Stimulated activated CD4-positive, alpha-beta T cell treated with anti-CD3 and anti-CD28 coated beads, Interleukin-4, amount 100 ng/mL, for 1 hour (primary cell): ENCODE measurements at regions not wholly inside any gene's neighbourhood (a gene's known extent, or its start where the extent isn't known, plus 50 kb on each side); places are given as distances from the start of the nearest gene placed in this dataset.

Experiments used
- DNase-seq: peaks from one replicate; pipeline ENCODE4 v3.0.0-alpha.2; 2020

- no peak for DNase-seq
These were observed 865.3 kb upstream of the GJE1 start for GRCh38 chr6:141267420-141267819.

DNA sequence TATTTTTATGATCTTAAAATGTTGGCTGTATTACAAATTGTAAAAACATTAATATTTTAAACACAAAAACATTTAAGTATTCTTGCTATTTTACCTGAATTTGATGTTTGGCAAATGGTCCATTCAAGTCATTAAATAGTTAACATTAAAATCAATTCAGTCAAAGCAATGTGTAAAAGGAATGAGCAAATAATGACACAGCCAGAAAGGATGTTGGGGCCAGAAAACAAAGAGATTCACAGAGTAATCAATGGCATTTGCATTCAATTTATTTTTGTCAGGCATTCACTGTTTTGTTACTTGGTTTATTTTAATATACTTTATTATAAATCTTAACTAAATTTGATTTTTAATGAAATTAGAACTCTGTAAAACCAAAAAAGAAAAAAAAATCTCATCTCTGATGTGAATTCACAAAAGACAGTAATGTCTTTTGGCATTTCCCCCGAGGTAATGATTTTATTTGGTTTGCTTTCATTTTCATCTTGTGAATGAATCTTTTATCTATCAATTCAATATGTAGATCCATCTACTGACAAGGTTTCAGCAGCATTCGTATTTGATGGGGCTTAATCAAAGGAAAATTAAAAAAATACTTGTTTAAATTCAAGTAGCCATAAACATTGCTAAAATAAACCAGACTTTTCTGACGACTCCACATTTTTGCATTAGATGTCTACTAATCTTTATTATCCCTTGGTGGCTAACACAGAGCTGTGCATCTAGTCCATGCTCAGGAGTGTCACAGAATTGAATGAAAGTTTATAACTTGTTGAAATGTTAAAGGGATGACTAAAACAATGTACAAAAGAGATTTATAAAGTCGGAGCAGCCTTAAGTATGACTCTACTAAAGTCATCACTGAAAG, 866.7 kb upstream of the GJE1 start:
- DNase-seq = no peak

DNA sequence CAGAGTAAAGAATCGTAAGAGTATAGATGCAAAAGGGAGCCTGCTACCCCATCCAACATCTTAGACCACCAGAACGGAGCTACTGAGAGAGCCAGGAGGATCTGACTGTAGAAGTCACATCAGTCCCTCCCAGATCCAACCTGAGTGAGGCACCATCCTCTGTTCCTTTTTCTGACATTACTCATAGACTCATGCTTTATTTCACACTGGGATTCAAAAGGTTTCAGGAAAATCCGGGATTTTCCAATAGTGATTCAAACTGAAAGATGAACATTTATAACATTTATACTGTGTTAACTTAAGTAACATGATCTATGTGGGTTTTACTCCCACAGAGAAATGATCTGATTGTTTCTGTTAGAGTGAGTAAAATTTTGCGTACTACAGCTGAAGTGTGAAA, 868.6 kb upstream of the GJE1 start:
- DNase-seq = no peak

DNA sequence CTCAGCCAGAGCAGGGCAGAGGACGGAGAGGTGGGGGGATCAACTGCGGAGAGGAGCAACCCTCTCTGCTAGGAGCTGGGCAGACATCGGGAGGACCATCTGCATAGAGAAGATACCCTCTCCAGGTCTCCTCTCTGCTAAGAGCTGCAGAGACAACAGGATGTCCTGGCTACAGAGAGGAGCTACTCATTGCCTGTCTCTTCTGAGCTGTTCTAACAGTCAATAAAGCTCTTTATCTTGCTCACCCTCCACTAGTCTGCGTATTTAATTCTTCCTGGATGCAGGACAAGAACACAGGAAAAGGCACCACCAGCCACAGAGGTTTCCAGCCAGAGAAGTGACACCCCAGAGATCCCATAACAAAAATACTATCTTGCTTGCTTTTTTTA, 871.1 kb upstream of the GJE1 start:
- no peak for DNase-seq

DNA sequence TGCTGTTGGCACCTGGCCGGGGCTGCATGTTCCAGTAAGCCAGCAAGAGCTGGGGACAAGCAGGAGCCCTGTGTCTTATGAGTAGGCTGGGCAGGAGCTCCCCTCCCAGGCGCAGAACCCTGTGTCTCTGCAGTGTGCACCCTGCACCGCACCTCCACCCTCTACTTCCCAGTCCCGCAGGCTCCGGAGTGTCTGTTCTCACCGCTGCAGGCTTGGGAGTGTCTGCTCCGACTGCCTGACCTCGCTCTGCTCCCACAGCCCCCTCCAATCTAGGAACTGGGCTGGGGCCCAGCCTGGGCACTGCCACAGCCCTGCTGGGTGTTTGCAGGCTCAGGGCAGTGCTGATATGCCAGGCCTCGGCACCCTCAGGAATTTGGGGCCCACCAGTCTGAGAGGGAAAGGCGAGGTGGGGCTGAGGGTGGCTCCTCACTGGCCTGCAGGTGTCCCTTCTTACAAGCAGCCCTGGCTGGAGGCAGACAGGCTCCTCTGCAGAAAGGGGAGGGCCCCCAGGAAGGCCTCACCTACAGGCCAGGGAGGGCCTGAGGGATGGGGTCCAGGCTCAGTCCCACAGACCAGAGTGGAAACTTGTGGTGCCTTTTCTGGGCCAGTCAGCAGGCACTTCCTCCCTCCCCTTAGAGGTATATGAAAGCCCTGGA, 871.6 kb upstream of the GJE1 start:
- no peak for DNase-seq

DNA sequence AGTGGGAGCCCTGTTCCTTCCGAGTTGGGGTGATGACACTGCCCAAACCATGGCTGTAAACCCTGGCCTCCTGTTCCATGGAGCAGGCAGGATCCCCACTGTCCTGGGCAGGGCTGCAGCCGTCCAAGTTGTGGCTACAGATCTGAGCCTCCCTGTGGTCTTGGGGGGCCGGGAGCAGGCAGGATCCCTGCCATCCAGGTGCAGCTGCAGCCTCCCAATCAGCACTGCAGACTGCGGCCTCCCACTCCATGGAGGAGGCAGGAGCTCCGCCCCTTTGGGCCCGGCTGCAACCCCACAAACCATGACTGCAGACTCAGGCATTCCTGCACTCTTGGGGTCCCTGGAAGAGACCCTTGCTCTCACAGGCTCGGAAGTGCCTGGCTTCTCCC, 872.1 kb upstream of the GJE1 start:
- DNase-seq = no peak

GRCh38 chr6:141259807-141260206, 872.9 kb upstream of the GJE1 start:
- no peak for DNase-seq

DNA sequence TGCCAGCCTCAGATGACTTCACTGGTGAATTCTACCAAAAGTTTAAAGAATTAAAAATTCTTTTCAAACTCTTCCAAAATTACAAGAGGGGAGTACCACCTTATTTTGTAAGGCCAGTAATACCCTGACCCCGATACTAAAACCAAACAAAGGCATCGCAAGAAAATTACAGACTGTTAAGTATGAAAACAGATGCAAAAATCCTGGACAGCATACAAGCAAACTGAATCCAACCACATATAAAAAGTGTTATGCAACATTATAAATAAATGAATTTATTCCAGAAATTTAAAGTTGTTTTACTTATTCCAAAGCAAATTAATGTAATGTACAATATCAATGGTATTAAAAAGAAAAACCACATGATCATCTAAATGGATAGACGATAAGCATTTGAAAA, 873.6 kb upstream of the GJE1 start:
- DNase-seq = no peak

- no peak for DNase-seq
These were observed 874.2 kb upstream of the GJE1 start for GRCh38 chr6:141258516-141258915.

DNA sequence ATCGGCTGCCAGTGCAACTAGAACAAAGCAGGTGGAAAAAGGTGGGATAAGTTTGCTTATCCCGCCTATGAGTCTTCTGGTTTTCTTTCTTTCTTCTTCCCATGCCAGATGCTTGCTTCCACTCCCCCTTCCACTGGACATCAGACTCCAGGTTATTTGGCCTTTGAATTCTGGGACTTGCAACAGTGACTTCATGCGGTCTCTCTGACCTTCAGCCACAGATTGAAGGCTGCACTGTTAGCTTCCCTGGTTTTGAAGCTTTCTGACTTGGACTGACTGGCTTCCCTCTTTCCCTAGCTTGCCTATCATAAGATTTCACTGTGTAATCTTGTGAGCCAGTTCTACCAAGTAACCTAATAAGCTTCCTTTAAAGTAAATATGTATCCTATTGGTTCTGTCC, 878.4 kb upstream of the GJE1 start:
- no peak for DNase-seq

DNA sequence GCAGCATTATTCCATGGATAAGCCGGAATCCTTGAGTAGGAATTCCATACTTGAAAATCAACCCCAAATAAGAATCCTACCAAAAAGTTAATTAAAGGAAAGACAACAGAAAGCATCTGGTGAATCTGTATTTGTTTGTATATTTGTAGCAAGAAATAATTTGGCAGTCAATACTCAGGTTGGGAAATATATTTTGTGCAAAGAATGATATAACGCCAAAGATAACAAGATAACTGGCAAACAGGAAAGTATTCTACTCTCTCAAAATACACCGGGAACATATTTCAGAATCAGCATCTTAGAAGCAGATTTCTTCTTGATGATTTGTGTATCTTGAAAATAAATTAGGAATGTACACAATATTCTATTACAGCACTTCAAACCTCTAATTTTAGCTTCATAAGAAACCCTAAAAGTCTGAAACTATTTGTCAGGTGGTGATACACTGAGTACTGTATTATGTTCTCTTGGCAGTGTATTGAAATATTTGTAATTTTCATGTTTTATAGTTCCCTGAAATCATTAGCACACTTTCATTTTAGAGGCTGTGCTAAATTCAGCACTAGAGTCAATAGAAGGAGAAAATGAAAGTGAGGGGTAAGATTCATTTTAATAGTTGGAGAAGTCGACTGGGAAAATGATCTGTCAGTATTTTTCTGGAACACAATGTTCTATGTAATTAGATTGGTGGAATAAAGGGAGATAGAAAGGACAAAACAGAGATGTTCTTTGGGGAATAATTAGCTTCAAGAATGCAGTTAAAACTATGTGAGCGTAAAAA, 879.7 kb upstream of the GJE1 start:
- no peak for DNase-seq

DNA sequence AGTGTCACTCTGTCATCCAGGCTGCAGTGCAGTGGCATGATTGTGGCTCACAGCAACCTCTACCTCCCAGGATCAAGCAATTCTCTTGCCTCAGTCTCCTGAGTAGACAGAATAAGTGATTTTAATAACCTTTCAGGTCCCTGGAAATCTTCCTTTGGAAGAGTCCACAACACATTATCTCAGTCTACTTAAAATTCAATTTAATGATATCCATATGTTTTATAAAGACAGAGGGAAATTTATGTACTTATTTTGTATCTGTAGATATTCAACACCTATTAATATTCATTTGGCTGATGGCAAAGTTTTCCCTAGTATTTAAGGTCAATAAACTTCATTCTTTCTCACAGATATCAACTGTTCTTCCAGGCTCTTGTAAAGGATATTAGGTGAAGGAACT, 881.4 kb upstream of the GJE1 start:
- no peak for DNase-seq

DNA sequence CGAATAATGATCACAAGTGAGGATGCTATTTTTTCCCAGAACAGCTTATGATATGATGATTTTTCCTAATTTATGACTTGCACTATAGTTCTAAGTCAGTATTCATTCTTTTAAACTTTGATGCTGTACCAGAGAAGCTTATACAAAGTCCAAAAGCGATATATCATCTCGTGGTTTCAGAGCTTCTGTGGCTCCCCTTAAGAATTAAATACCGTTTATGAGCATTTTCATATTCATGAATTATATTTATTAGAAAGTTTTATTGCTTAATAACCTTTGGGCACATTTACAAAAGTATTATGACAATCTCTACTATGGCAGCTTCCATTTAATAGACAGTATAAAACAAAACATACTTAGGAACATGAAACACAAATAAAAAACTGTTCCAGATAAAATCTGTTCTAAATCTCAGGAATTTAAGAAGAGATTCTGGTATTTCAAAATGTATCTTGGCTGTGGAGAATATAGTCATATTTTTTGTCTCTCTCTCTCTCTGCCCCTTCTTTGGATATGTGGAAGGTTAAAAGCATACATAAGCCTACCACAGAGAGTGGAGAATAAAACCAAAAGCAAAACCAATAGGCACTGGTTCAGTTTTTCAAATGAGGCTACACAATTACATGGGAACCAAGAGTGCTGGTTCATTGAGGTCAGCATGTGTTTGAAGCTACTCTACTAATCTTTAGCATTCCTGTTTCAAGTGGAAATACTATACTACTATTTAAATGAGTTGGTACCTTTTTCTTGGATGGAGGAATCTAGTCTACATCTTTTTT, 884.5 kb upstream of the GJE1 start:
- no peak for DNase-seq

GRCh38 chr6:141244366-141244765, 888.4 kb upstream of the GJE1 start:
- no peak for DNase-seq

- no peak for DNase-seq
These were observed 889.8 kb upstream of the GJE1 start for GRCh38 chr6:141242957-141243356.

GRCh38 chr6:141229296-141229695, 903.4 kb upstream of the GJE1 start:
- no peak for DNase-seq

- DNase-seq = no peak
These were observed 914.1 kb upstream of the GJE1 start for GRCh38 chr6:141218583-141218982.

DNA sequence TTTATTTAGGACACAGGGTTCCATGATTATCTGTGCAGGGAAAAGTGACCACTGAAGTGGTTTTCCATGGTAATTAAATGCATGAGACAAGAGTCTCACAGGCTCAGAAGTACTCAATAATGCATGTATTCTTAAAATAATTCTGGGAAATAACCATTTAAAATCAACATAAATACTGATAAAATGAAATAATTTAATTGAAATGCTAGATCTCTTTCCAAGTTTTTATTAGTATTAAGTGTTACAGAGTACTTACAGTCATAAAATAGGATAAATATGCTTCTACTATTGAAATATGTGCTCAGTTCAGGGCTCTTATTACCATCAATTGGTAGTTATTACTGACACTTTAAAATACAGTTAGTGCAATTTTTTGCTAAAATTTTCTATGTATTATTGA, 916.0 kb upstream of the GJE1 start:
- no peak for DNase-seq

- DNase-seq = no peak
These were observed 920.4 kb upstream of the GJE1 start for GRCh38 chr6:141212296-141212695.

DNA sequence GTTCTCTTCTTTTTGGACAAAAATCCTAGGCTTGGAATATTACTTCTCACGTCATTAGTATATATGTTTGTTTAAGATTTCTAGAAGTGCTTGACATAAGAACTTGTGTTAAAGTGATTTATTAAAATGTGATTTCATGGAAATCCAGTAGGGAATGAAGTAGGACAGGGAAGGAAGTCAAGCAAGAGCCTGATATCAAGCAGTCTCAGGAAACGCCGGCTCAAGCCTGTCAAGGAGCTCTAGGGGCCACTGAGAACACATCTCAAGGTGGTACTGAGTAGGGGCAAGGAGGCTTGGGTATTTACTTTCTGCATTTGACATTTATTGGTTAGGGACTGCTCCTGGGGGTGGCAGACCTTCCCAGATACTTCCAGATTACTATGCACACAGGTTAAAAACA, 920.9 kb upstream of the GJE1 start:
- DNase-seq = no peak

DNA sequence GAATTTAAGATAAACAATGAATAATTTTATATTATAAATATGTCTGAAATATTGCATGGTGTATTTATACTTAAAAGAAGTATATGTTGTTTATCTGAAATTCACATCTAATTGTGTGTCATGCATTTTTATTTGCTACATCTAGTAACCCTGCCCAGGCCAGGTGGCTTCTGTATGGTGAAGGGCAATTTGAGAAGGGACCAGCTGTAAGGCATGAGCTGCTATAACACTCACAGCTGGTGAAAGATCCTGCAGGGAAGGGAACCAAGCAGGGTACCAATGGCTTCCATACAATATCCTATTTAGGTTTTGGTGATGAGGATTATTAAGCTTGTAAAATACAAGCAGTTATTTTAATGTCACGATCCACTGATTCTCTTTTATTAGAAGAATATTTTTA, 921.8 kb upstream of the GJE1 start:
- DNase-seq = no peak

DNA sequence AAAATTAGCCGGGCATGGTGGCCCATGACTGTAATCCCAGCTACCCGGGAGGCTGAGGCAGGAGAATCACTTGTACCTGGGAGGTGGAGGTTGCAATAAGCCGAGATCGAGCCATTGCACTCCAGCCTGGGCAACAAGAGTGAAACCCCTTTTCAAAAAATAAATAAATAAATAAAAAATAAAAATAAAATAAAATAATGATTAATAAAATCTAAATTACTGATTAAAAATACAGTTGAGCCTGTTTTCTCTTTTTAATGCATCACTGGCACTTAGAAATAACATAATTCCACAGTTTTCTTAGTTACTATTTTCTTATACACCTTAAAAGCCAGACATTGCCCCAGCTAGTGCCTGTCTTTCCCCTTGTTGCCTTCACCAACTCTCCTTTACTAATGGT, 922.8 kb upstream of the GJE1 start:
- no peak for DNase-seq

DNA sequence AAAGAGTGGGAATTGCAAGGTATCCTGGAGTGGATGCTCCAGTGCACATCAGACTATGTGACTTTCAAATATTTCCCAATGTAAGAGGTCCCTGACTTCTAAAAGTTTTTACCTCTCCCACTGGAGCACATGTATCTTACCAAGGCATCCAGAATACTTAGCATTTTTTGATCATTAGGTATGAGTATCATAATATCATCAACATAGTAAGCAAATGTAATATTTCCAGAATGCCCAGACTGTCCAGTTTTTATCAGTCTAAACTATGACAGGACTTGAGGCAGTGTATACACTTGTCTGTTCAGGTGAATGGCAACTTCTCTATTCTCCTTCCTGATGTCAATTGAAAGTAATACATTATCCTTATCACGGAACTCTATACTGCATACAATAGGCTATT, 924.6 kb upstream of the GJE1 start:
- DNase-seq = no peak
